Gastrocnemius medialis (tissue), 4 donors: ENCODE measurements at regions not wholly inside any gene's neighbourhood (a gene's known extent, or its start where the extent isn't known, plus 50 kb on each side); places are given as distances from the start of the nearest gene placed in this dataset.

ENCODE experiments used
- CTCF ChIP-seq, 5 experiments: fragments of 450-650 bp in 3 of 5; fragments of 200-600 bp in 2 of 5; sonication (generic) in 2 of 5; IDR thresholded peaks in 4 of 5; conservative IDR thresholded peaks in 1 of 5; 1 replicate in 4 of 5; 2 replicates in 1 of 5; pipeline ENCODE4 v1.5.1; 2016 to 2019; ENCODE audit warnings: antibody characterized with exemption in 5 of 5, mild to moderate bottlenecking in 3 of 5, moderate library complexity in 3 of 5
- POLR2A ChIP-seq, 2 donors: fragments of 450-650 bp; IDR thresholded peaks; one replicate each; pipeline ENCODE4 v1.6.1; 2017; ENCODE audit warnings: antibody characterized with exemption in 2 of 2, mild to moderate bottlenecking in 2 of 2, moderate library complexity in 2 of 2

- no peak for TF ChIP-seq POLR2A (IDR thresholded peaks at IDR 0.05)
- no peak for TF ChIP-seq CTCF (IDR thresholded peaks at IDR 0.05 in 4 of 5, conservative IDR thresholded peaks at IDR 0.05 in 1 of 5)
Observed at GRCh38 chr14:45664668-45665356, 411.8 kb upstream of the MIS18BP1 start.
